H9 (cell line): ENCODE measurements at regions not wholly inside any gene's neighbourhood (a gene's known extent, or its start where the extent isn't known, plus 50 kb on each side); places are given as distances from the start of the nearest gene placed in this dataset.

ENCODE experiments used
- DNase-seq: peaks from one replicate; pipeline ENCODE4 v3.0.0-alpha.2; 2017
- H2AFZ ChIP-seq: one replicate; pipeline ENCODE4 v1.6.1; 2013; ENCODE audit warnings: mild to moderate bottlenecking, low read length, control low read depth, moderate library complexity
- H2AK5ac ChIP-seq: 2 replicates; pipeline ENCODE4 v1.6.1; 2013; ENCODE audit warnings: low read length, control low read depth, mixed read lengths; ENCODE audit not compliant: insufficient read length
- H2BK120ac ChIP-seq: one replicate; pipeline ENCODE4 v1.6.1; 2013; ENCODE audit warnings: low read depth, mild to moderate bottlenecking, low read length, control low read depth, inconsistent platforms; ENCODE audit not compliant: poor library complexity, severe bottlenecking
- H2BK12ac ChIP-seq: 2 replicates; pipeline ENCODE4 v1.6.1; 2013; ENCODE audit warnings: low read length, control low read depth, mixed read lengths, low read depth; ENCODE audit not compliant: insufficient read length
- H2BK15ac ChIP-seq: 2 replicates; pipeline ENCODE4 v1.6.1; 2013; ENCODE audit warnings: low read depth, low read length, control low read depth
- H2BK20ac ChIP-seq: one replicate; pipeline ENCODE4 v1.6.1; 2013; ENCODE audit warnings: low read depth, mild to moderate bottlenecking, low read length, control low read depth, inconsistent platforms; ENCODE audit not compliant: poor library complexity, severe bottlenecking
- H2BK5ac ChIP-seq: 2 replicates; pipeline ENCODE4 v1.6.1; 2013; ENCODE audit warnings: low read length, control low read depth, mixed read lengths; ENCODE audit not compliant: insufficient read length
- H3K14ac ChIP-seq: 2 replicates; pipeline ENCODE4 v1.6.1; 2013; ENCODE audit warnings: low read length, control low read depth; ENCODE audit not compliant: insufficient read depth
- H3K18ac ChIP-seq: 2 replicates; pipeline ENCODE4 v1.6.1; 2013; ENCODE audit warnings: low read depth, mild to moderate bottlenecking, mixed read lengths, low read length, control low read depth; ENCODE audit not compliant: insufficient read length
- H3K23ac ChIP-seq: 2 replicates; pipeline ENCODE4 v1.6.1; 2013; ENCODE audit warnings: low read length, control low read depth, mixed read lengths, low read depth; ENCODE audit not compliant: insufficient read length
- H3K23me2 ChIP-seq: 2 replicates; pipeline ENCODE4 v1.6.1; 2013; ENCODE audit warnings: low read depth, mild to moderate bottlenecking, mixed read lengths, low read length, control low read depth; ENCODE audit not compliant: insufficient read length, poor library complexity, severe bottlenecking
- H3K27ac ChIP-seq: 2 replicates; pipeline ENCODE4 v1.5.1; 2013; ENCODE audit warnings: low read length, control low read depth, mixed read lengths, low read depth; ENCODE audit not compliant: insufficient read length
- H3K27me3 ChIP-seq: 2 replicates; pipeline ENCODE4 v1.6.1; 2013; ENCODE audit warnings: low read length, control low read depth, inconsistent platforms; ENCODE audit not compliant: insufficient read depth
- H3K4ac ChIP-seq: 2 replicates; pipeline ENCODE4 v1.6.1; 2013; ENCODE audit warnings: low read depth, mild to moderate bottlenecking, control low read depth, inconsistent platforms, low read length, moderate library complexity
- H3K4me1 ChIP-seq: 2 replicates; pipeline ENCODE4 v1.6.1; 2013; ENCODE audit warnings: low read length, control low read depth, inconsistent platforms; ENCODE audit not compliant: insufficient read depth
- H3K4me2 ChIP-seq: 2 replicates; pipeline ENCODE4 v1.6.1; 2013; ENCODE audit warnings: low read length, control low read depth, mixed read lengths; ENCODE audit not compliant: insufficient read length, insufficient read depth
- H3K56ac ChIP-seq: 2 replicates; pipeline ENCODE4 v1.6.1; 2013; ENCODE audit warnings: low read depth, mild to moderate bottlenecking, mixed read lengths, low read length, control low read depth; ENCODE audit not compliant: insufficient read length
- H3K79me1 ChIP-seq: 2 replicates; pipeline ENCODE4 v1.6.1; 2013; ENCODE audit warnings: low read depth, mild to moderate bottlenecking, moderate library complexity, low read length, control low read depth, inconsistent platforms; ENCODE audit not compliant: insufficient read depth, poor library complexity, severe bottlenecking
- H3K79me2 ChIP-seq: 2 replicates; pipeline ENCODE4 v1.6.1; 2013; ENCODE audit warnings: low read length, control low read depth, inconsistent platforms; ENCODE audit not compliant: insufficient read depth
- H3K9ac ChIP-seq: 2 replicates; pipeline ENCODE4 v1.6.1; 2013; ENCODE audit warnings: low read length, control low read depth, mixed read lengths; ENCODE audit not compliant: insufficient read length; ENCODE audit errors: extremely low read depth
- H3K9me3 ChIP-seq: one replicate; pipeline ENCODE4 v1.6.1; 2013; ENCODE audit warnings: low read depth, low read length, inconsistent platforms; ENCODE audit not compliant: control insufficient read depth
- H3T11ph ChIP-seq: one replicate; pipeline ENCODE4 v1.6.1; 2013; ENCODE audit warnings: mild to moderate bottlenecking, low read length, control low read depth, inconsistent platforms
- H4K20me1 ChIP-seq: one replicate; pipeline ENCODE4 v1.6.1; 2013; ENCODE audit not compliant: control insufficient read depth, insufficient read length, insufficient read depth
- H4K5ac ChIP-seq: 2 replicates; pipeline ENCODE4 v1.6.1; 2013; ENCODE audit warnings: low read depth, mild to moderate bottlenecking, mixed read lengths, low read length, control low read depth; ENCODE audit not compliant: insufficient read length
- H4K8ac ChIP-seq: replicated peaks from 2 replicates; pipeline ENCODE4 v1.6.1; 2013; ENCODE audit warnings: low read length, control low read depth, mixed read lengths, low read depth; ENCODE audit not compliant: insufficient read length
- H4K91ac ChIP-seq: 2 replicates; pipeline ENCODE4 v1.6.1; 2013; ENCODE audit warnings: low read depth, mild to moderate bottlenecking, moderate library complexity, mixed read lengths, low read length, control low read depth; ENCODE audit not compliant: insufficient read length
- H3K27ac Mint-ChIP-seq, 3 experiments: 2 replicates in 2 of 3; 3 replicates in 1 of 3; pipeline ENCODE4 v1.8.0; 2020 to 2021; ENCODE audit warnings: mixed read lengths in 3 of 3, mild to moderate bottlenecking in 1 of 3, moderate library complexity in 1 of 3
- H3K27me3 Mint-ChIP-seq: 2 replicates; pipeline ENCODE4 v1.8.0; 2021; ENCODE audit warnings: low read depth, mild to moderate bottlenecking, moderate library complexity, mixed read lengths
- H3K36me3 Mint-ChIP-seq, 3 experiments: 2 replicates in 2 of 3; 3 replicates in 1 of 3; pipeline ENCODE4 v1.8.0; 2020 to 2021; ENCODE audit warnings: low read depth in 3 of 3, mixed read lengths in 3 of 3; ENCODE audit not compliant: insufficient read depth in 1 of 3
- H3K4me1 Mint-ChIP-seq, 2 experiments: 2 replicates each; pipeline ENCODE4 v1.8.0; 2020; ENCODE audit warnings: mixed read lengths in 2 of 2
- H3K4me3 Mint-ChIP-seq, 2 experiments: 2 replicates in 1 of 2; 3 replicates in 1 of 2; pipeline ENCODE4 v1.8.0; 2020 to 2021; ENCODE audit warnings: mild to moderate bottlenecking in 2 of 2, mixed read lengths in 2 of 2, moderate library complexity in 1 of 2
- H3K9me3 Mint-ChIP-seq, 2 experiments: 2 replicates in 1 of 2; 3 replicates in 1 of 2; pipeline ENCODE4 v1.8.0; 2020; ENCODE audit warnings: mild to moderate bottlenecking in 2 of 2, mixed read lengths in 2 of 2, moderate library complexity in 1 of 2
- WGBS: extraction: QIAGEN DNeasy Blood & Tissue Kit; methylation state at CpG from one replicate; pipeline ENCODE4 v1.1.7; 2013; ENCODE audit warnings: missing lambda C conversion rate, low lambda C conversion rate, mixed read lengths; ENCODE audit not compliant: insufficient read length; ENCODE audit errors: extremely low coverage; 5-methylcytosine and 5-hydroxymethylcytosine counted together
- TF ChIP-seq, protein P1 (sequence below): fragments of 200-600 bp; sonication (generic); conservative IDR thresholded peaks from 3 replicates; pipeline ENCODE4 v1.8.0; 2021; ENCODE audit warnings: antibody characterized with exemption, mild to moderate bottlenecking

DNA sequence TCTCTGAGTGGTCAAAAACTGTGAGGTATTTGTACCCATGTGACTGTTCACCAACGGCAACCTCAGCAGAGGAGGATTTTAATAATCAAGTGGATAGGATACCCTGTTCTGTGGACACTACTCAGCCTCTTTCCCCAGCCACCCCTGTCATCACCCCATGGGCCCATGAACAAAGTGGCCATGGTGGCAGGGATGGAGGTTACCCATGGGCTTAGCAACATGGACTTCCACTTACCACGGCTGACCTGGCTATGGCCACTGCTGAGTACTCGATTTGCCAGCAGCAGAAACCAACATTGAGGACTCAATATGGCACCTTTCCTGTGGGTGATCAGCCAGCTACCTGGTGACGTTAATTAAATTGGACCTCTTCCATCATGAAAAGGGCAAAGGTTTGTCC lies 1782.7 kb downstream of the PLA2G4A start:
- H3K18ac ChIP-seq = no peak overlapping the region
- H3K4ac ChIP-seq = no peak overlapping the region
- H3K4me2 ChIP-seq = no peak overlapping the region
- H3K27me3 ChIP-seq = no peaks in the 10 kb centered on the region
- Mint-ChIP-seq H3K4me3 (no peak overlapping the region), H3K27ac (no peak overlapping the region), H3K4me1 (no peaks in the 10 kb centered on the region), H3K9me3 (peaks cover 5 to 11% of the 10 kb centered on the region in 2 experiments), H3K27me3 (no peaks in the 10 kb centered on the region; the same call in 1 of the 2 replicates), H3K36me3 (peaks cover 0 to 4% (median 0%) of the 10 kb centered on the region in 3 experiments; a peak in 1 of 7 replicates)
- no peak overlapping the region for H3K27ac ChIP-seq
- H3T11ph ChIP-seq = no peak overlapping the region
- no peak overlapping the region for H2AFZ ChIP-seq
- H2AK5ac ChIP-seq = no peak overlapping the region
- no peak overlapping the region for H2BK20ac ChIP-seq
- no peak overlapping the region for H3K9ac ChIP-seq
- H2BK5ac ChIP-seq = no peak overlapping the region
- no CpG with 5 or more reads among the region's 4 CpGs for WGBS
- H3K23ac ChIP-seq = no peak overlapping the region
- no peaks in the 10 kb centered on the region for H3K79me2 ChIP-seq
- no peak overlapping the region for H2BK120ac ChIP-seq
- no peak overlapping the region for H4K91ac ChIP-seq
- H4K5ac ChIP-seq = no peak overlapping the region
- no peak for DNase-seq
- H2BK12ac ChIP-seq = no peak overlapping the region
- H3K56ac ChIP-seq = no peak overlapping the region
- no peaks in the 10 kb centered on the region for H3K9me3 ChIP-seq
- H3K14ac ChIP-seq = no peak overlapping the region
- no peak overlapping the region for H4K8ac ChIP-seq
- no peaks in the 10 kb centered on the region for H3K23me2 ChIP-seq
- no peaks in the 10 kb centered on the region for H4K20me1 ChIP-seq
- H3K79me1 ChIP-seq = no peaks in the 10 kb centered on the region
- no peak overlapping the region for H2BK15ac ChIP-seq
- TF ChIP-seq, protein P1, sequence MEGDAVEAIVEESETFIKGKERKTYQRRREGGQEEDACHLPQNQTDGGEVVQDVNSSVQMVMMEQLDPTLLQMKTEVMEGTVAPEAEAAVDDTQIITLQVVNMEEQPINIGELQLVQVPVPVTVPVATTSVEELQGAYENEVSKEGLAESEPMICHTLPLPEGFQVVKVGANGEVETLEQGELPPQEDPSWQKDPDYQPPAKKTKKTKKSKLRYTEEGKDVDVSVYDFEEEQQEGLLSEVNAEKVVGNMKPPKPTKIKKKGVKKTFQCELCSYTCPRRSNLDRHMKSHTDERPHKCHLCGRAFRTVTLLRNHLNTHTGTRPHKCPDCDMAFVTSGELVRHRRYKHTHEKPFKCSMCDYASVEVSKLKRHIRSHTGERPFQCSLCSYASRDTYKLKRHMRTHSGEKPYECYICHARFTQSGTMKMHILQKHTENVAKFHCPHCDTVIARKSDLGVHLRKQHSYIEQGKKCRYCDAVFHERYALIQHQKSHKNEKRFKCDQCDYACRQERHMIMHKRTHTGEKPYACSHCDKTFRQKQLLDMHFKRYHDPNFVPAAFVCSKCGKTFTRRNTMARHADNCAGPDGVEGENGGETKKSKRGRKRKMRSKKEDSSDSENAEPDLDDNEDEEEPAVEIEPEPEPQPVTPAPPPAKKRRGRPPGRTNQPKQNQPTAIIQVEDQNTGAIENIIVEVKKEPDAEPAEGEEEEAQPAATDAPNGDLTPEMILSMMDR = no peak
- H3K4me1 ChIP-seq = no peaks in the 10 kb centered on the region
